DND-41 (cell line): ENCODE measurements at regions not wholly inside any gene's neighbourhood (a gene's known extent, or its start where the extent isn't known, plus 50 kb on each side); places are given as distances from the start of the nearest gene placed in this dataset.
"Not testable (repeated sequence)": the region's sequence is repeated elsewhere in the genome, so short reads cannot be mapped to it uniquely, and the experiment has no call there.

Experiments used
- ATAC-seq: fragments of 200-7000 bp; cut with Tn5 transposase; 3 replicates; pipeline ENCODE4 v1.9.1; 2021; ENCODE audit warnings: low read depth; ENCODE audit not compliant: insufficient read depth
- DNase-seq: peaks from one replicate; pipeline ENCODE4 v3.0.0-alpha.2; 2020
- H2AFZ ChIP-seq: 2 replicates; pipeline ENCODE4 v1.6.0; 2012; ENCODE audit warnings: low read depth, low read length
- H3K27ac ChIP-seq: 2 replicates; pipeline ENCODE4 v1.5.1; 2012; ENCODE audit warnings: low read length, inconsistent platforms
- H3K27me3 ChIP-seq: fragments of 200-600 bp; sonication (generic); 2 replicates; pipeline ENCODE4 v1.6.0; 2012; ENCODE audit warnings: low read length, mild to moderate bottlenecking, inconsistent platforms; ENCODE audit not compliant: insufficient read depth, poor library complexity
- H3K36me3 ChIP-seq: 2 replicates; pipeline ENCODE4 v1.5.1; 2012; ENCODE audit warnings: low read length, inconsistent platforms; ENCODE audit not compliant: insufficient read depth
- H3K4me1 ChIP-seq: 2 replicates; pipeline ENCODE4 v1.5.1; 2012; ENCODE audit warnings: mild to moderate bottlenecking, low read length; ENCODE audit not compliant: insufficient read depth
- H3K4me2 ChIP-seq: 2 replicates; pipeline ENCODE4 v1.6.0; 2012; ENCODE audit warnings: mild to moderate bottlenecking, moderate library complexity, low read length, inconsistent platforms; ENCODE audit not compliant: insufficient read depth
- H3K4me3 ChIP-seq, 2 experiments: fragments of 200-600 bp in 1 of 2; shearing (Covaris generic) in 1 of 2; 2 replicates each; pipeline ENCODE4 v1.5.1; 2012 to 2016; ENCODE audit warnings: inconsistent platforms in 2 of 2, low read length in 2 of 2, mild to moderate bottlenecking in 2 of 2, low read depth in 1 of 2, moderate library complexity in 1 of 2
- H3K79me2 ChIP-seq: 2 replicates; pipeline ENCODE4 v1.6.0; 2012; ENCODE audit warnings: low read length, inconsistent platforms; ENCODE audit not compliant: insufficient read depth
- H3K9ac ChIP-seq: 2 replicates; pipeline ENCODE4 v1.6.0; 2012; ENCODE audit warnings: low read depth, mild to moderate bottlenecking, inconsistent platforms, low read length, moderate library complexity
- H3K9me3 ChIP-seq: 2 replicates; pipeline ENCODE4 v1.5.1; 2012; ENCODE audit warnings: low read length, moderate library complexity, mild to moderate bottlenecking, inconsistent platforms; ENCODE audit not compliant: insufficient read depth, severe bottlenecking
- H4K20me1 ChIP-seq: 2 replicates; pipeline ENCODE4 v1.6.0; 2012; ENCODE audit warnings: low read length; ENCODE audit not compliant: insufficient read depth
- CTCF ChIP-seq: IDR thresholded peaks from 2 replicates; pipeline ENCODE4 v1.5.1; 2012; ENCODE audit warnings: borderline replicate concordance, low read length, moderate library complexity, mild to moderate bottlenecking; ENCODE audit not compliant: poor library complexity, severe bottlenecking; ENCODE audit errors: extremely low read depth
- EZH2 ChIP-seq: IDR thresholded peaks from 3 replicates; pipeline ENCODE4 v1.6.1; 2012; ENCODE audit warnings: borderline replicate concordance, low read depth, mild to moderate bottlenecking, moderate library complexity, low read length, inconsistent platforms; ENCODE audit not compliant: severe bottlenecking

GRCh38 chr14:49960453-49960852 is 67.6 kb downstream of the ARF6 start:
- H3K27ac ChIP-seq, result no peak overlapping the region
- no peak overlapping the region for H2AFZ ChIP-seq
- DNase-seq (no peak), ATAC-seq (no peak)
- H3K4me2 ChIP-seq, result no peak overlapping the region
- H3K79me2 ChIP-seq, result no peaks in the 10 kb centered on the region
- H3K9ac ChIP-seq, result no peak overlapping the region
- no peaks in the 10 kb centered on the region for H3K9me3 ChIP-seq
- TF ChIP-seq EZH2, result no peak
- TF ChIP-seq CTCF, result no peak
- no peaks in the 10 kb centered on the region for H3K4me1 ChIP-seq
- H3K27me3 ChIP-seq, result no peaks in the 10 kb centered on the region
- no peaks in the 10 kb centered on the region for H3K36me3 ChIP-seq
- H4K20me1 ChIP-seq, result no peaks in the 10 kb centered on the region
- H3K4me3 ChIP-seq, result no peak overlapping the region

- Histone ChIP-seq H3K9me3 (no peaks in the 10 kb centered on the region), H3K4me2 (no peak overlapping the region), H2AFZ (no peak overlapping the region), H3K4me1 (no peaks in the 10 kb centered on the region), H3K79me2 (no peaks in the 10 kb centered on the region), H3K9ac (no peak overlapping the region), H4K20me1 (no peaks in the 10 kb centered on the region), H3K36me3 (no peaks in the 10 kb centered on the region), H3K27me3 (no peaks in the 10 kb centered on the region), H3K4me3 (no peak overlapping the region), H3K27ac (no peak overlapping the region)
- DNase-seq (no peak), ATAC-seq (no peak)
- TF ChIP-seq CTCF, result no peak
- TF ChIP-seq EZH2, result no peak
These were observed 68.7 kb downstream of the ARF6 start for GRCh38 chr14:49961270-49962222.

- DNase-seq (no peak), ATAC-seq (no peak)
- H3K27ac ChIP-seq, result no peak overlapping the region
- H3K9me3 ChIP-seq, result no peaks in the 10 kb centered on the region
- H2AFZ ChIP-seq, result 0 out of 2 replicates have a peak overlapping the region, but pooled peaks have one; percentile 11
- no peaks in the 10 kb centered on the region for H3K79me2 ChIP-seq
- H3K4me1 ChIP-seq, result no peaks in the 10 kb centered on the region
- no peaks in the 10 kb centered on the region for H3K36me3 ChIP-seq
- H3K4me2 ChIP-seq, result no peak overlapping the region
- no peak overlapping the region for H3K9ac ChIP-seq
- H4K20me1 ChIP-seq, result no peaks in the 10 kb centered on the region
- no peaks in the 10 kb centered on the region for H3K27me3 ChIP-seq
- TF ChIP-seq EZH2 (no peak), CTCF (no peak)
- no peak overlapping the region for H3K4me3 ChIP-seq
These were observed 69.7 kb downstream of the ARF6 start for GRCh38 chr14:49962621-49963020.

- H3K4me1 ChIP-seq, H2AFZ ChIP-seq, DNase-seq, ATAC-seq, H3K4me2 ChIP-seq, H4K20me1 ChIP-seq, H3K27ac ChIP-seq, H3K36me3 ChIP-seq, H3K4me3 ChIP-seq, H3K79me2 ChIP-seq, H3K27me3 ChIP-seq, H3K9ac ChIP-seq, H3K9me3 ChIP-seq: not testable (repeated sequence)
These were observed 72.3 kb downstream of the ARF6 start for GRCh38 chr14:49965068-49965651.
